IMR-90 (cell line): ENCODE measurements at regions not wholly inside any gene's neighbourhood (a gene's known extent, or its start where the extent isn't known, plus 50 kb on each side); places are given as distances from the start of the nearest gene placed in this dataset.

ENCODE experiments used
- ATAC-seq: fragments of 200-7000 bp; cut with Tn5 transposase; 2 replicates; pipeline ENCODE4 v1.9.1; 2020; ENCODE audit warnings: low read depth, mild to moderate bottlenecking, moderate library complexity
- BruUV-seq: library from RNA; stranded (reverse); fragments of 400-500 nt; replicated peaks from 2 replicates; lab custom pipeline; 2021; lab: Mats Ljungman, UMichigan
- CTCF ChIA-PET: fragments of 300-600 bp; formaldehyde crosslinking; extraction: SDS; loops from one replicate; lab custom pipeline; 2021; ENCODE audit warnings: antibody characterized with exemption; lab: Yijun Ruan, JAX
- POLR2A ChIA-PET: fragments of 300-600 bp; sonication (Branson Sonifier 250); formaldehyde crosslinking; loops from one replicate; lab custom pipeline; 2022; ENCODE audit warnings: antibody characterized with exemption; ENCODE audit not compliant: unreplicated experiment; lab: Charles Lee
- DNase-seq: peaks from one replicate; pipeline ENCODE4 v3.0.0; 2013
- H2AFZ ChIP-seq: replicated peaks from 2 replicates; pipeline ENCODE3; 2013; ENCODE audit warnings: low read length, mild to moderate bottlenecking; ENCODE audit not compliant: poor library complexity
- H2AK5ac ChIP-seq: 2 replicates; pipeline ENCODE4 v1.6.1; 2013; ENCODE audit warnings: low read depth, low read length, inconsistent platforms
- H2AK9ac ChIP-seq: replicated peaks from 2 replicates; pipeline ENCODE3; 2013; ENCODE audit warnings: mild to moderate bottlenecking, low read depth, low read length, moderate library complexity; ENCODE audit not compliant: poor library complexity
- H2BK120ac ChIP-seq: 2 replicates; pipeline ENCODE4 v1.6.1; 2013; ENCODE audit warnings: low read depth, low read length, inconsistent platforms
- H2BK15ac ChIP-seq: 3 replicates; pipeline ENCODE4 v1.6.1; 2013; ENCODE audit warnings: low read depth, low read length, inconsistent platforms
- H2BK20ac ChIP-seq: 2 replicates; pipeline ENCODE4 v1.6.1; 2013; ENCODE audit warnings: low read depth, mild to moderate bottlenecking, inconsistent platforms, low read length, moderate library complexity
- H2BK5ac ChIP-seq: 2 replicates; pipeline ENCODE4 v1.6.1; 2013; ENCODE audit warnings: mild to moderate bottlenecking, low read depth, low read length, inconsistent platforms; ENCODE audit not compliant: poor library complexity, severe bottlenecking
- H3K14ac ChIP-seq: replicated peaks from 2 replicates; pipeline ENCODE4 v1.6.1; 2013; ENCODE audit warnings: low read depth, low read length, inconsistent platforms
- H3K18ac ChIP-seq: 2 replicates; pipeline ENCODE4 v1.6.1; 2013; ENCODE audit warnings: low read depth, low read length, control low read depth
- H3K23ac ChIP-seq: 2 replicates; pipeline ENCODE4 v1.6.1; 2013; ENCODE audit warnings: low read depth, low read length, inconsistent platforms
- H3K27ac ChIP-seq: 2 replicates; pipeline ENCODE4 v1.5.1; 2013; ENCODE audit warnings: mild to moderate bottlenecking, control low read depth, low read length; ENCODE audit not compliant: insufficient read depth
- H3K27me3 ChIP-seq: 2 replicates; pipeline ENCODE4 v1.6.1; 2013; ENCODE audit warnings: low read length; ENCODE audit not compliant: control insufficient read depth, insufficient read depth
- H3K36me3 ChIP-seq: 2 replicates; pipeline ENCODE4 v1.6.1; 2013; ENCODE audit warnings: low read length, mixed read lengths; ENCODE audit not compliant: control insufficient read depth, insufficient read depth
- H3K4ac ChIP-seq: 2 replicates; pipeline ENCODE4 v1.6.1; 2013; ENCODE audit warnings: low read depth, low read length, inconsistent platforms
- H3K4me1 ChIP-seq: 2 replicates; pipeline ENCODE4 v1.6.1; 2013; ENCODE audit warnings: low read length, mixed read lengths; ENCODE audit not compliant: control insufficient read depth, insufficient read depth
- H3K4me2 ChIP-seq: 2 replicates; pipeline ENCODE4 v1.6.1; 2013; ENCODE audit warnings: low read depth, mild to moderate bottlenecking, control low read depth, low read length, moderate library complexity
- H3K4me3 ChIP-seq: 2 replicates; pipeline ENCODE4 v1.5.1; 2013; ENCODE audit warnings: low read depth, mild to moderate bottlenecking, control low read depth, low read length, moderate library complexity; ENCODE audit not compliant: insufficient read depth
- H3K56ac ChIP-seq: 2 replicates; pipeline ENCODE4 v1.6.1; 2013; ENCODE audit warnings: low read length, inconsistent platforms; ENCODE audit not compliant: insufficient read depth; ENCODE audit errors: extremely low read depth
- H3K79me1 ChIP-seq, 2 experiments: 2 replicates each; pipeline ENCODE4 v1.6.1; 2013; ENCODE audit warnings: low read length in 2 of 2, inconsistent platforms in 1 of 2, low read depth in 1 of 2
- H3K9ac ChIP-seq: 2 replicates; pipeline ENCODE4 v1.6.1; 2013; ENCODE audit warnings: low read depth, low read length, control low read depth
- H3K9me1 ChIP-seq: 2 replicates; pipeline ENCODE4 v1.6.1; 2013; ENCODE audit warnings: low read length, inconsistent platforms; ENCODE audit not compliant: insufficient read depth
- H3K9me3 ChIP-seq: 2 replicates; pipeline ENCODE4 v1.6.1; 2013; ENCODE audit warnings: low read length; ENCODE audit not compliant: control insufficient read depth, insufficient read depth
- H4K20me1 ChIP-seq: 2 replicates; pipeline ENCODE4 v1.6.1; 2013; ENCODE audit warnings: low read length, inconsistent platforms; ENCODE audit not compliant: insufficient read depth
- H4K5ac ChIP-seq: 2 replicates; pipeline ENCODE4 v1.6.1; 2013; ENCODE audit warnings: mild to moderate bottlenecking, low read depth, low read length, control low read depth
- H4K8ac ChIP-seq, 2 experiments: 2 replicates each; pipeline ENCODE4 v1.6.1; 2013; ENCODE audit warnings: low read depth in 2 of 2, low read length in 2 of 2, control low read depth in 1 of 2, inconsistent platforms in 1 of 2
- H4K91ac ChIP-seq: 2 replicates; pipeline ENCODE4 v1.6.1; 2013; ENCODE audit warnings: low read depth, low read length, inconsistent platforms; ENCODE audit not compliant: insufficient read depth
- BHLHE40 ChIP-seq: fragments of 150-350 bp; IDR thresholded peaks from 2 replicates; pipeline ENCODE4 v1.6.1; 2016; ENCODE audit warnings: mild to moderate bottlenecking, low read depth, low read length
- NFE2L2 ChIP-seq: fragments of 150-350 bp; IDR thresholded peaks from 2 replicates; pipeline ENCODE4 v1.6.1; 2016; ENCODE audit warnings: low read depth, mild to moderate bottlenecking, low read length
- RAD21 ChIP-seq: IDR thresholded peaks from 2 replicates; pipeline ENCODE4 v1.6.1; 2012; ENCODE audit warnings: low read length, improper control_type of control experiment
- RFX5 ChIP-seq: IDR thresholded peaks from 2 replicates; pipeline ENCODE4 v1.8.0; 2012; ENCODE audit warnings: low read depth, mild to moderate bottlenecking, low read length, moderate library complexity
- SMC3 ChIP-seq: fragments of 150-350 bp; IDR thresholded peaks from 2 replicates; pipeline ENCODE4 v1.6.1; 2016; ENCODE audit warnings: low read depth, mild to moderate bottlenecking, antibody characterized with exemption, low read length, moderate library complexity
- WGBS, 2 experiments: methylation state at CpG; one replicate each; pipeline versions ENCODE4 v1.1.5 to v1.1.7; 2013; ENCODE audit warnings: missing lambda C conversion rate in 2 of 2; ENCODE audit not compliant: insufficient read length in 1 of 2; ENCODE audit errors: extremely low coverage in 2 of 2; 5-methylcytosine and 5-hydroxymethylcytosine counted together
- dilution Hi-C: fragments of 300-500 bp; cut with HindIII; formaldehyde crosslinking; loops from one replicate; pipeline ENCODE4 v1.14.3; 2018; ENCODE audit warnings: low sequenced_read_pairs; ENCODE audit not compliant: unreplicated experiment
- in situ Hi-C: fragments of 300-500 bp; cut with MboI; formaldehyde crosslinking; loops from 3 replicates; pipeline ENCODE4 v1.14.3; 2019; ENCODE audit warnings: low sequenced_read_pairs, inconsistent platforms, mixed read lengths
- intact Hi-C: fragments of 100-400 bp; cut with micrococcal nuclease; formaldehyde crosslinking; loops from 2 replicates; pipeline ENCODE4 v1.10.0; 2022

DNA sequence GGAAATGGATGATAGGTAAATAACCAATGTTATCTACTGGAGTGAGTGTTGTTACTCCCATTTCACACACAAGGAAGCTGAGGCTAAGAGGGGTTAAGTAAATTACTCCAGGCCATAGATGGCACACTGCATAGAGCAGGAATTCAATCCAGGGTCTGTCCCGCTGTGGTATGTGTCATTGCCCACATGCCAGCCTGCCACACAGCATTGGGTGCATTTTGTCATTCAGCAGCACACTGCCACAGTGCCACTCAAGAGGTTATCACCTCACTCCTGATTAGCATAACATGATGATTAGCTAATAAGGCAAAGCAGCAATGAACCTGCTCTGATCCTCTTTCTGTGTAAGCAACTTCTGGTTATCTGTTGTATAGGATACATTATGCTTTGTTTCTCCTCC lies 157.4 kb upstream of the CTNNB1 start:
- Histone ChIP-seq H3K4me2 (no peak overlapping the region), H2BK15ac (no peak overlapping the region), H4K91ac (no peak overlapping the region), H3K14ac (no peak overlapping the region), H3K36me3 (no peaks in the 10 kb centered on the region), H3K79me1 (no peaks in the 10 kb centered on the region), H2BK5ac (no peak overlapping the region), H3K18ac (no peak overlapping the region), H4K8ac (no peak overlapping the region), H3K27me3 (no peaks in the 10 kb centered on the region), H2AK9ac (no peak overlapping the region), H3K27ac (no peak overlapping the region), H2AK5ac (no peak overlapping the region), H2BK20ac (no peak overlapping the region), H3K23ac (no peak overlapping the region), H3K9ac (no peak overlapping the region), H3K56ac (no peak overlapping the region), H3K4me1 (no peaks in the 10 kb centered on the region), H3K4ac (no peak overlapping the region), H3K9me3 (0 out of 2 replicates have a peak, but pooled peaks cover 2% of the 10 kb centered on the region), H4K5ac (no peak overlapping the region), H2BK120ac (no peak overlapping the region), H3K9me1 (no peaks in the 10 kb centered on the region), H4K20me1 (no peaks in the 10 kb centered on the region), H3K4me3 (no peak overlapping the region), H2AFZ (no peak overlapping the region)
- no TSS peak for BruUV-seq
- dilution Hi-C loops (no loop called here), in situ Hi-C loops (no loop called here), intact Hi-C loops (no loop called here)
- CTCF ChIA-PET, result no interaction called here
- no peak for DNase-seq
- POLR2A ChIA-PET, result no interaction called here
- ATAC-seq, result no peak
- no CpG with 5 or more reads among the region's 1 CpG for WGBS, 2 experiments
- TF ChIP-seq RAD21 (no peak), BHLHE40 (no peak), SMC3 (no peak), RFX5 (no peak), NFE2L2 (no peak)
